Skin epidermis (tissue), 12 donors: ENCODE measurements at regions not wholly inside any gene's neighbourhood (a gene's known extent, or its start where the extent isn't known, plus 50 kb on each side); places are given as distances from the start of the nearest gene placed in this dataset.
A peak's percentile ranks its signal among the peaks of the same experiment; 100 is the strongest.
"Not testable (repeated sequence)": the region's sequence is repeated elsewhere in the genome, so short reads cannot be mapped to it uniquely, and the experiment has no call there.

Experiments used
- H3K27ac ChIP-seq, 21 experiments: fragments of 200-600 bp; sonication (generic) in 11 of 21; one replicate each; pipeline ENCODE4 v1.5.0; 2020; ENCODE audit warnings: mild to moderate bottlenecking in 3 of 21, inconsistent platforms in 2 of 21, moderate library complexity in 2 of 21
- H3K4me3 ChIP-seq, 7 experiments: fragments of 200-600 bp; sonication (generic) in 2 of 7; one replicate each; pipeline ENCODE4 v1.5.0; 2020; ENCODE audit warnings: inconsistent platforms in 2 of 7, mild to moderate bottlenecking in 2 of 7, moderate library complexity in 1 of 7

DNA sequence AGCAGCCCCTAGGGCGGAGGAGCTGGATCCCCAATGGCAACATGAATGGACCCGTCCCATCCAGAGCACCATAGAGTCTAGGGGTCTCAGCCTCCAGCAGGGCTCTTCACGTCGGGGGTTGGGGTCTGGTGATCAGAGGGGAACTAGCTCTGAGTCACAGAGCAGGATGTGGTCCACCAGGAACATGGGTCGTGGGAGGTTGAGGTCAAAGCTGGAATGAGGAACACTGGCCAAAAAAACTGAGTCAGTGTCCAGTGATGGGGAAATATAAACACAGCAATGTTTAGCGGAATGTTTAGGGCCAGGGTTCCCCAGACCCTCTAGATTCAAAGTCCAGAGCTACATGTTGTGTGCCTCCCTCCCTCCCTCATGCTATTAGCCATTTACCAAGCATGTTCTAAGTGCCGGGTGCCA lies 79.1 kb upstream of the C16orf82 start:
- peak overlapping the region in 1 of 21 experiments; percentile 50 for H3K27ac ChIP-seq
- no peak overlapping the region for H3K4me3 ChIP-seq

DNA sequence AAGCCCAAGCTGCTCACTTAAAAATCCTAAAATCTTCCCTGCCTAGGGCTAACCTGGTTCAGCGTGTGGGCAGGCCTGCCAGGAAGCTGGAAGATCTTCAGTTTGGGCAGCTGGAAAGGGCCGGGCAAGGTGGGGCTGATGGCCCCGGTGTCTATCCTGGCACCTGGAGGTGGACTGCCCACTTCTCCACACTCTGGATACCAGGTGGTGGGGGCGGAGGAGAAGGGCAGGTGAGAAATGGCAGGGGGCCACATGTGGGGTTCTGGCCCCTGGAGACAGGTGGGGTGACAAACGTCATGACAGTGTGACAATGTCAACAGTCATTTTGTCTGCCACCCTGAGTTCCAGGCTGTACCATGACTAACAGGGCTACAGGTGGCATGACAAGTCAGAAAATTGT lies 78.5 kb upstream of the C16orf82 start:
- Histone ChIP-seq H3K4me3 (no peak overlapping the region), H3K27ac (peak overlapping the region in 2 of 21 experiments; percentile 49 to 50)

DNA sequence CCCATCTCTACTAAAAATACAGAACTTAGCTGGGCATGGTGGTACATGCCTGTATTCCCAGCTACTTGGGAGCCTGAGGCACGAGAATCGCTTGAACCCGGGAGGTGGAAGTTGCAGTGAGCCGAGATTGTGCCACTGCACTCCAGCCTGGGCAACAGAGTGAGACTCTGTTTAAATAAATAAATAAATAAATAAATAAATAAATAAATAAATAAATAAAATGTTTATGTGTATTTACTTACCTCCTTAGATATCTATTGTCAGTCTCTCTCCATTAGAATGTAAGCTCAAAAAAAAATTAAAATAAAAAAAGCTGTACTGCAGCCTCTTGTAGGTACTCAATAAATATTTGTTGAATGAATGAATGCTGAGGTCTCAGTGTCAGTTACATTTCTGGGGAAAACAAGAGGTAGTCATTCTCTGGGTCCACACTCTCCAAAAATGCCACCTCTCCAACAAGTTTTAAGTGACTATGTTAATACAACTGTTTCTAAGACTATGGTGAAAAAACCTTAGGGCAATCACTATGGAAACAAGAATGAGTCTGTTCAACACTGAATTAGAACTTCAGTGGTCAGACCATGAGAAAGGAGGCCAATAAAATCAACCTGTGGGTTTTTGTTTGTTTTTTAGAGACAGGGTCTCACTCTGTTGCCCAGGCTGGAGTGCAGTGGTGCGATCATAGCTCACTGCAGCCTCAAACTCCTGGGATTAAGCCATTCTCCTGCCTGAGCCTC lies 76.2 kb upstream of the C16orf82 start:
- not testable (repeated sequence) for H3K27ac ChIP-seq, H3K4me3 ChIP-seq

DNA sequence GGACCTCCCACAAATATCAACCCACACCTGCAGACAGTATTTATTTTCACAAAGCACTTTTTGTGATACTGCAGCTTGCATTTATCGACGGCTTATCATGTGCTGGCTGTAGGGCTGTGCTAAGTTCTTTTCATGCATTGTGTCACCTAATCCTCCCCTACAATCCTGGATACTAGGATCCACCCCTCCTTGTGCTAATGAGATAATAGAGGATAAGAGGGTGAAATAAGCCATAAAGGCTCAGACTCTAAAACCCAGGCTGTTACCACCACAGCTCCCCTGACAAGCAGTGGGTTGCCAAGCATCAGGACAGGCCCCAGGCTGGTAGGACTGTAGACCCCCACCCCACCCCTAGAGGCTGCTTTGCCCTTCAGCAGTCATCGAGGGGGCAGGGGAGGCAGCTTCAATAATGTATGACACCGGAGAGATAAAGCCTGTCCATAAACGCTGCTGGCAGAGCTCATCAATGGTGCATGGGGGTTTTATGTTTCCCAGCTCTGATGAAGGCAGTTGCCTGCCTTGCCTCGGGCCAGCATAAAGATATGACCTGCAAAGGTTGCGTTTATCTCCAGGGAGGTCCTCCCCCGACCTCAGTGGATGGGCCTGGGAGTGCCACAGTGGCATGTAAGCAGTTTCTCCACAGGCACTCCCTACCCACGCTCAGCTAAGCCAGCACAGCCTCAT lies 73.9 kb upstream of the C16orf82 start:
- Histone ChIP-seq H3K27ac (no peak overlapping the region), H3K4me3 (no peak overlapping the region)

DNA sequence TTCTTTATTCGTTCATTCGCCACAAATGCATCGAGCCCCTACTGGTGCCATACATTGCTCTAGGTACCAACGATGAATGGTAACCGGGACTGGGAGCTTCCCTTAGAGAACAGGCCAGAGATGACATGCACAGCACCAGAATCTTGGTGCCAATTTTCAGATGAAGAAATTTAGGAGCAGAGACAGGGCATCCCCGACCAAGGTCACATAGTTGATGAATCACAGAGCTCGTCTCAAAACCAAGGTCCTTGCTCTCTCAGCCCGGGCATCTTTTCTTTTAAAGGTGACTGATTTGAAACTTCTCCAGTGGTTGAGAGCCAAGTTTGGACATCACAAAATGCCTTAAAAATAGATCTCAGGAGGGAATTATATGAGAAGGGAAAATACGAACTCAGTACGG lies 73.2 kb upstream of the C16orf82 start:
- H3K4me3 ChIP-seq = no peak overlapping the region
- no peak overlapping the region for H3K27ac ChIP-seq

DNA sequence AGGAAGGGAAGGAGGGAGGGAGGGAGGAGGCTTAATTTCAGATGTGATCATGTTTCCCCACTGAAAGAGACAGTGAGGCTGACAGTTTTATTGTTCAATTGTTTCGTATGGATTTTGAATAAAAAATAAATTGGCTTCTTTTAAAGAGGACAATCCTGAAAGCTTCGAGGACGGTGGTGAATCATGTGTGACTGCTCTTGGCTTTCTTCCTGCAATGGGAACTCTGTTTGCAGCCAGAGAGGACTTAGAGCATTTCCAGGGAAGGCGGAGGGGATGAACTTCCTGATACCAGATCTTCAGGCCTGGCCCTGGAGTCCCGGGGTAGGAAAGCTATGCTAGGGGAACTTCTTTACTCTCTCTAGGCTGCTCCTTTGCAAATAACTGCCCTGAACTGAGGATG lies 72.8 kb upstream of the C16orf82 start:
- H3K27ac ChIP-seq = no peak overlapping the region
- no peak overlapping the region for H3K4me3 ChIP-seq

DNA sequence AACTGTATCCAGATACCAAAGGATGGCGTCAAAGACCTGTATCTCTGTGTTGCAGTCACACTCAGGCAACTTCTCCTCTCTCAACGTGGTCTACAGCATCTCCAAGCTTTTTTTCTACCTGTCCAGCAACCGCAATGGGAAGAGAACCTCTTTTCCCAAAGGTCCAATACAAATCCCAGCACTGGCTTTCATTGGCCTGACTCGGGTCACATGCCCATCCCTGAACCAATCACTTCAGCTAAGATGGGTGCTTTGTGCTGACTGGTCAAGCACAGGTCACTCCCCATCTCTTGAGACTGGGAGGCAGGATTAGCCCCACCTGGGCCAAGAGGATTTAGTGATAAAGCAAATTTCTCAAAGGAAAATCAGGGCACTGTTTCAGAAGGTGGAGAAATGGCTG lies 71.2 kb upstream of the C16orf82 start:
- Histone ChIP-seq H3K27ac (no peak overlapping the region), H3K4me3 (no peak overlapping the region)

DNA sequence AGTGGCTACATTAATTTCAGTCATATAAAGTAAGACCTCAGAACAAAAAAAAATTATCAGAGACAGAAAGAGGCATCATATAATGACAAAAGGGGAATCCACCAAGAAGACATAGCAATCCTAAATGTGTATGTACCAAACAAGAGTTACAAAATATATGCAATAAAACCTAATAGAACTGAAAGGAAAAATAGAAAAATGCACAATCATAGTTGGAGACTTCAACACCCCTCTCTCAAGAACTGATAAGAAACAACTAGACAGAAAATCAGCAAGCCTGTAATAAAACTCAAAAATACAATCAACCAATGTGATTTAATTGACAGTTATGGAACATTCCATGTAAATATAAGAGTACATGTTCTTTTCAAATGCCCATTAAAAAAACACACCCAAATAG lies 61.3 kb upstream of the C16orf82 start:
- Histone ChIP-seq H3K27ac (no peak overlapping the region), H3K4me3 (no peak overlapping the region)
